Common myeloid progenitor, CD34-positive (primary cell): ENCODE measurements at regions not wholly inside any gene's neighbourhood (a gene's known extent, or its start where the extent isn't known, plus 50 kb on each side); places are given as distances from the start of the nearest gene placed in this dataset.

ENCODE experiments used
- CTCF ChIA-PET: fragments of 350-600 bp; sonication (Branson Sonifier 250); formaldehyde crosslinking; loops from one replicate; lab custom pipeline; 2021; ENCODE audit warnings: antibody characterized with exemption; lab: Charles Lee
- POLR2A ChIA-PET: fragments of 350-600 bp; sonication (Branson Sonifier 250); formaldehyde crosslinking; loops from one replicate; lab custom pipeline; 2021; ENCODE audit warnings: antibody characterized with exemption; lab: Charles Lee
- DNase-seq, 3 donors: peaks; one replicate each; pipeline versions ENCODE4 v3.0.0 to v3.0.0-alpha.2; 2013
- H3K27ac ChIP-seq, 2 experiments: 1 replicate in 1 of 2; 2 replicates in 1 of 2; pipeline ENCODE4 v1.7.0; 2013; ENCODE audit warnings: inconsistent platforms in 2 of 2, low read length in 2 of 2, mild to moderate bottlenecking in 2 of 2, low read depth in 1 of 2, moderate library complexity in 1 of 2; ENCODE audit not compliant: severe bottlenecking in 2 of 2, insufficient read depth in 1 of 2, poor library complexity in 1 of 2
- H3K27me3 ChIP-seq, 5 experiments: replicated peaks in 2 of 5; 1 replicate in 3 of 5; 2 replicates in 2 of 5; pipeline versions ENCODE4 v1.6.1 to v1.7.0; 2013; ENCODE audit warnings: low read length in 4 of 5, mild to moderate bottlenecking in 2 of 5, moderate library complexity in 2 of 5, inconsistent platforms in 1 of 5; ENCODE audit not compliant: insufficient read depth in 5 of 5, control insufficient read depth in 4 of 5
- H3K36me3 ChIP-seq, 4 experiments: 1 replicate in 2 of 4; 2 replicates in 2 of 4; pipeline versions ENCODE4 v1.6.1 to v1.7.0; 2013; ENCODE audit warnings: low read length in 3 of 4, control low read depth in 1 of 4, mild to moderate bottlenecking in 1 of 4; ENCODE audit not compliant: control insufficient read depth in 4 of 4, insufficient read depth in 4 of 4
- H3K4me1 ChIP-seq, 4 experiments: 1 replicate in 3 of 4; 2 replicates in 1 of 4; pipeline versions ENCODE4 v1.6.1 to v1.7.1; 2013; ENCODE audit warnings: low read length in 3 of 4, mild to moderate bottlenecking in 3 of 4, control low read depth in 1 of 4, inconsistent platforms in 1 of 4, moderate library complexity in 1 of 4; ENCODE audit not compliant: control insufficient read depth in 4 of 4, insufficient read depth in 4 of 4; ENCODE audit errors: control extremely low read depth in 1 of 4
- H3K4me3 ChIP-seq, 7 experiments: 1 replicate in 4 of 7; 2 replicates in 3 of 7; pipeline versions ENCODE4 v1.5.1 to v1.7.0; 2013; ENCODE audit warnings: mild to moderate bottlenecking in 7 of 7, low read length in 6 of 7, moderate library complexity in 6 of 7, inconsistent platforms in 2 of 7, low read depth in 2 of 7, control low read depth in 1 of 7; ENCODE audit not compliant: insufficient read depth in 4 of 7, control insufficient read depth in 1 of 7; ENCODE audit errors: extremely low read depth in 1 of 7
- H3K9me3 ChIP-seq, 5 experiments: 1 replicate in 4 of 5; 2 replicates in 1 of 5; pipeline versions ENCODE4 v1.6.1 to v1.7.1; 2013; ENCODE audit warnings: low read length in 4 of 5, mild to moderate bottlenecking in 2 of 5, inconsistent platforms in 1 of 5, low read depth in 1 of 5, moderate library complexity in 1 of 5; ENCODE audit not compliant: control insufficient read depth in 4 of 5, insufficient read depth in 2 of 5; ENCODE audit errors: control extremely low read depth in 1 of 5
- WGBS: methylation state at CpG from one replicate; pipeline ENCODE4 v1.1.5; 2013; ENCODE audit not compliant: insufficient coverage; 5-methylcytosine and 5-hydroxymethylcytosine counted together

DNA sequence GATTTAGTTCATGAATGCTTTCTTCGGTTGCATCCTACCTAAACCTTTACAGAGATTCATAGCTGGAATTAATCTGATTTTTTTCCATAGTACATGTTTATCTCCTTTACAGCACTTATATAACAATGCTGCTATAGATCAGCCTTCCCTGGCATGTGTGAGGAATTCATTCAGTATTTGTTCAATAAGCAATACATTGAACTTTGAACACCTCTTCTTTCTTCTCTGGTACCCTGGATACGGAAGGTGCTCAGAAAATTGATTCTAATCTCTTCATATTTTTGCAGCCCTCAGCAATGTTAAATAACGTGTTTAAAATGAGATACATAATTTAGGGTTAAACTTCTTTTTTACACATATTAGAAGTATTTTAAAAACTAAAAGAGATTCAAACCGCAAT lies 467.4 kb downstream of the TRIML1 start:
- ChIA-PET CTCF (no interaction called here), POLR2A (no interaction called here)

GRCh38 chr4:188611143-188611542 lies 471.9 kb downstream of the TRIML1 start:
- H3K36me3 ChIP-seq, result no peaks in the 10 kb centered on the region
- no peak overlapping the region for H3K4me3 ChIP-seq
- H3K27me3 ChIP-seq, result no peaks in the 10 kb centered on the region
- no peak for DNase-seq
- WGBS, result 100% methylated on average over 2 of the region's 3 CpGs
- no peak overlapping the region for H3K27ac ChIP-seq
- H3K9me3 ChIP-seq, result no peaks in the 10 kb centered on the region
- POLR2A ChIA-PET, result no interaction called here
- H3K4me1 ChIP-seq, result no peaks in the 10 kb centered on the region
- CTCF ChIA-PET, result no interaction called here

More for the DNA sequence above, 467.4 kb downstream of the TRIML1 start:
- DNase-seq, result no peak
- WGBS, result no CpG with 5 or more reads among the region's 4 CpGs
- Histone ChIP-seq H3K4me1 (no peaks in the 10 kb centered on the region), H3K4me3 (no peak overlapping the region), H3K36me3 (no peaks in the 10 kb centered on the region), H3K9me3 (no peaks in the 10 kb centered on the region), H3K27me3 (no peaks in the 10 kb centered on the region), H3K27ac (no peak overlapping the region)

DNA sequence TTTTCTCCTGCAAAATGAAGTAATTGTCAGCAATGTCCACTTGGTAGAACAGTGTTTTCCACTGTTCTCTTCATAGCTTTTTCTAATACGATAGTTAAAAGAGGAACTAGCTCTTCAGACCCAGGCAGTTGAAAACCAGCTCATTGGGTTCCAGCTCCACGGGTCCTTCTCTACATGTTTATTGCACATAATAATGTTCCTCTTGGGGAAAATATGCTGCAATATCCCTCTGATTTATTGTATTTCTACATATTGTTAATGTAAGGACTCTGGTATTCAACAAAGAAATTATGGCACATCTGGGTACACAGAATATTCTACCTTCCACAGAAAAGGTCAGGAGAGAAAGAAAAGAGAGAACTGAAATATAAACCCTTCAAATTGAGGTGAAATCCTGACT lies 473.4 kb downstream of the TRIML1 start:
- CTCF ChIA-PET, result no interaction called here
- 60% methylated on average over 1 of the region's 2 CpGs for WGBS
- DNase-seq, result no peak
- H3K27ac ChIP-seq, result no peak overlapping the region
- no peak overlapping the region for H3K4me3 ChIP-seq
- H3K36me3 ChIP-seq, result no peaks in the 10 kb centered on the region
- POLR2A ChIA-PET, result no interaction called here
- H3K4me1 ChIP-seq, result no peaks in the 10 kb centered on the region
- H3K9me3 ChIP-seq, result no peaks in the 10 kb centered on the region
- H3K27me3 ChIP-seq, result no peaks in the 10 kb centered on the region

DNA sequence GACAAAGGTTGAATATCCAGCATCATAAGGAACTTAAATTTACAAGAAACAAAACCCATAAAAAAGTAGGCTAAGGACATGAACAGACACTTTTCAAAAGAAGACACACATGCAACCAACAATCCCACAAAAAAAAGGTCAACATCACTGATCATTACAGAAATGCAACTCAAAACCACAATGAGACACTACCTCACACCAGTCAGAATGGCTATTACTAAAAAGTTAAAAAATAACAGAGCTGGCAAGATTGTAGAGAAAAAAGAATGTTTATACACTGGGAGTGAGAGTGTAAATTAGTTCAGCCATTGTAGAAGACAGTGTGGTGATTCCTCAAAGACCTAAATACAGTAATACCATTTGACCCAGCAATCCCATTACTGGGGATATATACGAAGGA lies 474.7 kb downstream of the TRIML1 start:
- POLR2A ChIA-PET, result no interaction called here
- DNase-seq, result no peak
- Histone ChIP-seq H3K36me3 (no peaks in the 10 kb centered on the region), H3K27ac (no peak overlapping the region), H3K9me3 (no peaks in the 10 kb centered on the region), H3K27me3 (no peaks in the 10 kb centered on the region), H3K4me1 (no peaks in the 10 kb centered on the region), H3K4me3 (no peak overlapping the region)
- CTCF ChIA-PET, result no interaction called here
- WGBS, result no CpG with 5 or more reads among the region's 1 CpG

- ChIA-PET CTCF (no interaction called here), POLR2A (no interaction called here)
- H3K36me3 ChIP-seq, result no peaks in the 10 kb centered on the region
- WGBS, result 48% methylated on average over 18 of the region's 18 CpGs
- no peak overlapping the region for H3K4me3 ChIP-seq
- H3K9me3 ChIP-seq, result no peaks in the 10 kb centered on the region
- H3K27ac ChIP-seq, result no peak overlapping the region
- no peaks in the 10 kb centered on the region for H3K4me1 ChIP-seq
- no peaks in the 10 kb centered on the region for H3K27me3 ChIP-seq
- no peak for DNase-seq
Observed at GRCh38 chr4:188619456-188620149, 480.4 kb downstream of the TRIML1 start.

- H3K9me3 ChIP-seq, result no peaks in the 10 kb centered on the region
- POLR2A ChIA-PET, result no interaction called here
- DNase-seq, result no peak
- H3K27ac ChIP-seq, result no peak overlapping the region
- CTCF ChIA-PET, result no interaction called here
- no peaks in the 10 kb centered on the region for H3K27me3 ChIP-seq
- WGBS, result 100% methylated on average over 1 of the region's 2 CpGs
- H3K4me1 ChIP-seq, result no peaks in the 10 kb centered on the region
- no peak overlapping the region for H3K4me3 ChIP-seq
- no peaks in the 10 kb centered on the region for H3K36me3 ChIP-seq
Observed at GRCh38 chr4:188620608-188621007, 481.4 kb downstream of the TRIML1 start.

GRCh38 chr4:188623314-188623854 lies 484.1 kb downstream of the TRIML1 start:
- CTCF ChIA-PET, result no interaction called here
- Histone ChIP-seq H3K4me3 (no peak overlapping the region), H3K4me1 (no peaks in the 10 kb centered on the region), H3K9me3 (no peaks in the 10 kb centered on the region), H3K36me3 (no peaks in the 10 kb centered on the region), H3K27me3 (no peaks in the 10 kb centered on the region), H3K27ac (no peak overlapping the region)
- no peak for DNase-seq
- POLR2A ChIA-PET, result no interaction called here
- WGBS, result no CpG with 5 or more reads among the region's 4 CpGs
